Loucy (cell line): ENCODE measurements at regions not wholly inside any gene's neighbourhood (a gene's known extent, or its start where the extent isn't known, plus 50 kb on each side); places are given as distances from the start of the nearest gene placed in this dataset.

Experiments used
- EZH2phosphoT487 ChIP-seq: fragments of 200-600 bp; IDR thresholded peaks from 2 replicates; pipeline ENCODE4 v1.6.1; 2018; ENCODE audit warnings: antibody characterized with exemption, mild to moderate bottlenecking, moderate library complexity, borderline replicate concordance
- TF ChIP-seq, protein P1 (sequence below): fragments of 200-600 bp; sonication (generic); conservative IDR thresholded peaks from 2 replicates; pipeline ENCODE4 v1.5.1; 2014; ENCODE audit warnings: mild to moderate bottlenecking, antibody characterized with exemption, low read length

- TF ChIP-seq, protein P1, sequence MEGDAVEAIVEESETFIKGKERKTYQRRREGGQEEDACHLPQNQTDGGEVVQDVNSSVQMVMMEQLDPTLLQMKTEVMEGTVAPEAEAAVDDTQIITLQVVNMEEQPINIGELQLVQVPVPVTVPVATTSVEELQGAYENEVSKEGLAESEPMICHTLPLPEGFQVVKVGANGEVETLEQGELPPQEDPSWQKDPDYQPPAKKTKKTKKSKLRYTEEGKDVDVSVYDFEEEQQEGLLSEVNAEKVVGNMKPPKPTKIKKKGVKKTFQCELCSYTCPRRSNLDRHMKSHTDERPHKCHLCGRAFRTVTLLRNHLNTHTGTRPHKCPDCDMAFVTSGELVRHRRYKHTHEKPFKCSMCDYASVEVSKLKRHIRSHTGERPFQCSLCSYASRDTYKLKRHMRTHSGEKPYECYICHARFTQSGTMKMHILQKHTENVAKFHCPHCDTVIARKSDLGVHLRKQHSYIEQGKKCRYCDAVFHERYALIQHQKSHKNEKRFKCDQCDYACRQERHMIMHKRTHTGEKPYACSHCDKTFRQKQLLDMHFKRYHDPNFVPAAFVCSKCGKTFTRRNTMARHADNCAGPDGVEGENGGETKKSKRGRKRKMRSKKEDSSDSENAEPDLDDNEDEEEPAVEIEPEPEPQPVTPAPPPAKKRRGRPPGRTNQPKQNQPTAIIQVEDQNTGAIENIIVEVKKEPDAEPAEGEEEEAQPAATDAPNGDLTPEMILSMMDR: no peak
- no peak for TF ChIP-seq EZH2phosphoT487
Observed at GRCh38 chr6:6785163-6785521, 196.6 kb downstream of the LY86 start.
